PC-9 (cell line): ENCODE measurements at regions not wholly inside any gene's neighbourhood (a gene's known extent, or its start where the extent isn't known, plus 50 kb on each side); places are given as distances from the start of the nearest gene placed in this dataset.

Experiments used
- EZH2 ChIP-seq: fragments of 200-600 bp; sonication (generic); IDR thresholded peaks from 2 replicates; pipeline ENCODE4 v1.8.0; 2017; ENCODE audit warnings: antibody characterized with exemption, low read depth
- TF ChIP-seq, protein P1 (sequence below): fragments of 200-600 bp; sonication (generic); conservative IDR thresholded peaks from 2 replicates; pipeline ENCODE4 v1.6.1; 2017; ENCODE audit warnings: mixed run types, antibody characterized with exemption, mild to moderate bottlenecking, moderate library complexity

- TF ChIP-seq, protein P1, sequence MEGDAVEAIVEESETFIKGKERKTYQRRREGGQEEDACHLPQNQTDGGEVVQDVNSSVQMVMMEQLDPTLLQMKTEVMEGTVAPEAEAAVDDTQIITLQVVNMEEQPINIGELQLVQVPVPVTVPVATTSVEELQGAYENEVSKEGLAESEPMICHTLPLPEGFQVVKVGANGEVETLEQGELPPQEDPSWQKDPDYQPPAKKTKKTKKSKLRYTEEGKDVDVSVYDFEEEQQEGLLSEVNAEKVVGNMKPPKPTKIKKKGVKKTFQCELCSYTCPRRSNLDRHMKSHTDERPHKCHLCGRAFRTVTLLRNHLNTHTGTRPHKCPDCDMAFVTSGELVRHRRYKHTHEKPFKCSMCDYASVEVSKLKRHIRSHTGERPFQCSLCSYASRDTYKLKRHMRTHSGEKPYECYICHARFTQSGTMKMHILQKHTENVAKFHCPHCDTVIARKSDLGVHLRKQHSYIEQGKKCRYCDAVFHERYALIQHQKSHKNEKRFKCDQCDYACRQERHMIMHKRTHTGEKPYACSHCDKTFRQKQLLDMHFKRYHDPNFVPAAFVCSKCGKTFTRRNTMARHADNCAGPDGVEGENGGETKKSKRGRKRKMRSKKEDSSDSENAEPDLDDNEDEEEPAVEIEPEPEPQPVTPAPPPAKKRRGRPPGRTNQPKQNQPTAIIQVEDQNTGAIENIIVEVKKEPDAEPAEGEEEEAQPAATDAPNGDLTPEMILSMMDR = no peak
- TF ChIP-seq EZH2 = no peak
These were observed 326.8 kb upstream of the DLGAP1 start for GRCh38 chr18:4781873-4782272.
